PC-3 (cell line): ENCODE measurements at regions not wholly inside any gene's neighbourhood (a gene's known extent, or its start where the extent isn't known, plus 50 kb on each side); places are given as distances from the start of the nearest gene placed in this dataset.
"Not testable (repeated sequence)": the region's sequence is repeated elsewhere in the genome, so short reads cannot be mapped to it uniquely, and the experiment has no call there.

Experiments used
- CTCF ChIP-seq: fragments of 300-600 bp; sonication (generic); conservative IDR thresholded peaks from 2 replicates; pipeline ENCODE4 v1.5.1; 2017; ENCODE audit warnings: antibody characterized with exemption, low read depth, mild to moderate bottlenecking, low read length
- EZH2 ChIP-seq: fragments of 300-600 bp; sonication (generic); IDR thresholded peaks from one replicate; pipeline ENCODE4 v1.6.1; 2017; ENCODE audit warnings: antibody characterized with exemption, mild to moderate bottlenecking, low read length; ENCODE audit not compliant: unreplicated experiment
- EZH2phosphoT487 ChIP-seq: fragments of 300-600 bp; sonication (generic); IDR thresholded peaks from 2 replicates; pipeline ENCODE4 v1.6.1; 2018; ENCODE audit warnings: mild to moderate bottlenecking, antibody characterized with exemption, low read length, borderline replicate concordance

DNA sequence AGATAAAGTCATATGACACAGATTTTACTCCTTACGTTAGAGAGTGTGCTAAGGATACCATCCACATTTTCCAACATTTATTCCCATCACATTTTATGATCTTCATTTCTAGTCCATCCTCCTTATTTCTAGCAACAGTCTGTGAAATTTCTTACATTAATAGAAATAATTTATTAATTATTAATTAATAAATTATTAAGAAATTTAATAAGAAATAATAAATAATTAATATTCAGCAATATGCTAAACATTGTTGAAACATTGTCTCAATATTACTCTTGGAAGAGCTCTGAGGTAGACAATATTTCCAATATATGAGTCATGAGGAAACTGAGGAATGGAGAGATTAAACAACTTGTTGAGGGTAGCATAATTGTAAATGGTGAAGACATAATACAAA lies 1742.5 kb upstream of the CDH6 start:
- not testable (repeated sequence) for TF ChIP-seq CTCF, EZH2phosphoT487, EZH2
